ENCODE measurements at regions not wholly inside any gene's neighbourhood (a gene's known extent, or its start where the extent isn't known, plus 50 kb on each side); places are given as distances from the start of the nearest gene placed in this dataset.

- no peak for DNase-seq (ENCODE audit: low spot score)
These were observed 557.5 kb upstream of the GOLIM4 start for GRCh38 chr3:168653255-168653654.

GRCh38 chr3:168648321-168648720 is 552.6 kb upstream of the GOLIM4 start:
- no peak for DNase-seq (ENCODE audit: low spot score)

- no peak for DNase-seq (ENCODE audit: low spot score)
These were observed 551.9 kb upstream of the GOLIM4 start for GRCh38 chr3:168647582-168647981.

- no peak for DNase-seq (ENCODE audit: low spot score)
These were observed 549.5 kb upstream of the GOLIM4 start for GRCh38 chr3:168645180-168645579.

- no peak for DNase-seq (ENCODE audit: low spot score)
These were observed 532.8 kb upstream of the GOLIM4 start for GRCh38 chr3:168628549-168628948.

- DNase-seq (ENCODE audit: low spot score) = no peak
These were observed 529.8 kb upstream of the GOLIM4 start for GRCh38 chr3:168625477-168625876.

GRCh38 chr3:168624892-168625448 is 529.2 kb upstream of the GOLIM4 start:
- no peak for DNase-seq (ENCODE audit: low spot score)

GRCh38 chr3:168624195-168624594 is 528.5 kb upstream of the GOLIM4 start:
- DNase-seq (ENCODE audit: low spot score) = no peak

GRCh38 chr3:168622795-168623194 is 527.1 kb upstream of the GOLIM4 start:
- no peak for DNase-seq (ENCODE audit: low spot score)

GRCh38 chr3:168620854-168621253 is 525.1 kb upstream of the GOLIM4 start:
- peak; percentile 69 for DNase-seq (ENCODE audit: low spot score)

- DNase-seq (ENCODE audit: low spot score) = no peak
These were observed 523.2 kb upstream of the GOLIM4 start for GRCh38 chr3:168618827-168619470.

GRCh38 chr3:168617658-168618057 is 521.9 kb upstream of the GOLIM4 start:
- no peak for DNase-seq (ENCODE audit: low spot score)

- DNase-seq (ENCODE audit: low spot score) = no peak
These were observed 521.2 kb upstream of the GOLIM4 start for GRCh38 chr3:168616915-168617314.

- DNase-seq (ENCODE audit: low spot score) = no peak
These were observed 519.8 kb upstream of the GOLIM4 start for GRCh38 chr3:168615493-168616020.

- DNase-seq (ENCODE audit: low spot score) = no peak
These were observed 517.4 kb upstream of the GOLIM4 start for GRCh38 chr3:168613151-168613550.

GRCh38 chr3:168612671-168613070 is 516.9 kb upstream of the GOLIM4 start:
- DNase-seq (ENCODE audit: low spot score) = no peak

- no peak for DNase-seq (ENCODE audit: low spot score)
These were observed 516.1 kb upstream of the GOLIM4 start for GRCh38 chr3:168611826-168612225.

GRCh38 chr3:168608926-168609325 is 513.2 kb upstream of the GOLIM4 start:
- DNase-seq (ENCODE audit: low spot score) = no peak

- no peak for DNase-seq (ENCODE audit: low spot score)
These were observed 509.0 kb upstream of the GOLIM4 start for GRCh38 chr3:168604767-168605166.

GRCh38 chr3:168598250-168598649 is 502.5 kb upstream of the GOLIM4 start:
- DNase-seq (ENCODE audit: low spot score) = no peak

GRCh38 chr3:168596175-168596823 is 500.6 kb upstream of the GOLIM4 start:
- no peak for DNase-seq (ENCODE audit: low spot score)

GRCh38 chr3:168591587-168591986 is 495.9 kb upstream of the GOLIM4 start:
- no peak for DNase-seq (ENCODE audit: low spot score)

GRCh38 chr3:168589376-168589775 is 493.7 kb upstream of the GOLIM4 start:
- DNase-seq (ENCODE audit: low spot score) = no peak
